H9 (cell line): ENCODE measurements at regions not wholly inside any gene's neighbourhood (a gene's known extent, or its start where the extent isn't known, plus 50 kb on each side); places are given as distances from the start of the nearest gene placed in this dataset.

Source experiments
- DNase-seq: peaks from one replicate; pipeline ENCODE4 v3.0.0-alpha.2; 2017
- H2AFZ ChIP-seq: one replicate; pipeline ENCODE4 v1.6.1; 2013; ENCODE audit warnings: mild to moderate bottlenecking, low read length, control low read depth, moderate library complexity
- H2AK5ac ChIP-seq: 2 replicates; pipeline ENCODE4 v1.6.1; 2013; ENCODE audit warnings: low read length, control low read depth, mixed read lengths; ENCODE audit not compliant: insufficient read length
- H2BK120ac ChIP-seq: one replicate; pipeline ENCODE4 v1.6.1; 2013; ENCODE audit warnings: low read depth, mild to moderate bottlenecking, low read length, control low read depth, inconsistent platforms; ENCODE audit not compliant: poor library complexity, severe bottlenecking
- H2BK12ac ChIP-seq: 2 replicates; pipeline ENCODE4 v1.6.1; 2013; ENCODE audit warnings: low read length, control low read depth, mixed read lengths, low read depth; ENCODE audit not compliant: insufficient read length
- H2BK15ac ChIP-seq: 2 replicates; pipeline ENCODE4 v1.6.1; 2013; ENCODE audit warnings: low read depth, low read length, control low read depth
- H2BK20ac ChIP-seq: one replicate; pipeline ENCODE4 v1.6.1; 2013; ENCODE audit warnings: low read depth, mild to moderate bottlenecking, low read length, control low read depth, inconsistent platforms; ENCODE audit not compliant: poor library complexity, severe bottlenecking
- H2BK5ac ChIP-seq: 2 replicates; pipeline ENCODE4 v1.6.1; 2013; ENCODE audit warnings: low read length, control low read depth, mixed read lengths; ENCODE audit not compliant: insufficient read length
- H3K14ac ChIP-seq: 2 replicates; pipeline ENCODE4 v1.6.1; 2013; ENCODE audit warnings: low read length, control low read depth; ENCODE audit not compliant: insufficient read depth
- H3K18ac ChIP-seq: 2 replicates; pipeline ENCODE4 v1.6.1; 2013; ENCODE audit warnings: low read depth, mild to moderate bottlenecking, mixed read lengths, low read length, control low read depth; ENCODE audit not compliant: insufficient read length
- H3K23ac ChIP-seq: 2 replicates; pipeline ENCODE4 v1.6.1; 2013; ENCODE audit warnings: low read length, control low read depth, mixed read lengths, low read depth; ENCODE audit not compliant: insufficient read length
- H3K23me2 ChIP-seq: 2 replicates; pipeline ENCODE4 v1.6.1; 2013; ENCODE audit warnings: low read depth, mild to moderate bottlenecking, mixed read lengths, low read length, control low read depth; ENCODE audit not compliant: insufficient read length, poor library complexity, severe bottlenecking
- H3K27ac ChIP-seq: 2 replicates; pipeline ENCODE4 v1.5.1; 2013; ENCODE audit warnings: low read length, control low read depth, mixed read lengths, low read depth; ENCODE audit not compliant: insufficient read length
- H3K27me3 ChIP-seq: 2 replicates; pipeline ENCODE4 v1.6.1; 2013; ENCODE audit warnings: low read length, control low read depth, inconsistent platforms; ENCODE audit not compliant: insufficient read depth
- H3K4ac ChIP-seq: 2 replicates; pipeline ENCODE4 v1.6.1; 2013; ENCODE audit warnings: low read depth, mild to moderate bottlenecking, control low read depth, inconsistent platforms, low read length, moderate library complexity
- H3K4me1 ChIP-seq: 2 replicates; pipeline ENCODE4 v1.6.1; 2013; ENCODE audit warnings: low read length, control low read depth, inconsistent platforms; ENCODE audit not compliant: insufficient read depth
- H3K4me2 ChIP-seq: 2 replicates; pipeline ENCODE4 v1.6.1; 2013; ENCODE audit warnings: low read length, control low read depth, mixed read lengths; ENCODE audit not compliant: insufficient read length, insufficient read depth
- H3K56ac ChIP-seq: 2 replicates; pipeline ENCODE4 v1.6.1; 2013; ENCODE audit warnings: low read depth, mild to moderate bottlenecking, mixed read lengths, low read length, control low read depth; ENCODE audit not compliant: insufficient read length
- H3K79me1 ChIP-seq: 2 replicates; pipeline ENCODE4 v1.6.1; 2013; ENCODE audit warnings: low read depth, mild to moderate bottlenecking, moderate library complexity, low read length, control low read depth, inconsistent platforms; ENCODE audit not compliant: insufficient read depth, poor library complexity, severe bottlenecking
- H3K79me2 ChIP-seq: 2 replicates; pipeline ENCODE4 v1.6.1; 2013; ENCODE audit warnings: low read length, control low read depth, inconsistent platforms; ENCODE audit not compliant: insufficient read depth
- H3K9ac ChIP-seq: 2 replicates; pipeline ENCODE4 v1.6.1; 2013; ENCODE audit warnings: low read length, control low read depth, mixed read lengths; ENCODE audit not compliant: insufficient read length; ENCODE audit errors: extremely low read depth
- H3K9me3 ChIP-seq: one replicate; pipeline ENCODE4 v1.6.1; 2013; ENCODE audit warnings: low read depth, low read length, inconsistent platforms; ENCODE audit not compliant: control insufficient read depth
- H3T11ph ChIP-seq: one replicate; pipeline ENCODE4 v1.6.1; 2013; ENCODE audit warnings: mild to moderate bottlenecking, low read length, control low read depth, inconsistent platforms
- H4K20me1 ChIP-seq: one replicate; pipeline ENCODE4 v1.6.1; 2013; ENCODE audit not compliant: control insufficient read depth, insufficient read length, insufficient read depth
- H4K5ac ChIP-seq: 2 replicates; pipeline ENCODE4 v1.6.1; 2013; ENCODE audit warnings: low read depth, mild to moderate bottlenecking, mixed read lengths, low read length, control low read depth; ENCODE audit not compliant: insufficient read length
- H4K8ac ChIP-seq: replicated peaks from 2 replicates; pipeline ENCODE4 v1.6.1; 2013; ENCODE audit warnings: low read length, control low read depth, mixed read lengths, low read depth; ENCODE audit not compliant: insufficient read length
- H4K91ac ChIP-seq: 2 replicates; pipeline ENCODE4 v1.6.1; 2013; ENCODE audit warnings: low read depth, mild to moderate bottlenecking, moderate library complexity, mixed read lengths, low read length, control low read depth; ENCODE audit not compliant: insufficient read length
- H3K27ac Mint-ChIP-seq, 3 experiments: 2 replicates in 2 of 3; 3 replicates in 1 of 3; pipeline ENCODE4 v1.8.0; 2020 to 2021; ENCODE audit warnings: mixed read lengths in 3 of 3, mild to moderate bottlenecking in 1 of 3, moderate library complexity in 1 of 3
- H3K27me3 Mint-ChIP-seq: 2 replicates; pipeline ENCODE4 v1.8.0; 2021; ENCODE audit warnings: low read depth, mild to moderate bottlenecking, moderate library complexity, mixed read lengths
- H3K36me3 Mint-ChIP-seq, 3 experiments: 2 replicates in 2 of 3; 3 replicates in 1 of 3; pipeline ENCODE4 v1.8.0; 2020 to 2021; ENCODE audit warnings: low read depth in 3 of 3, mixed read lengths in 3 of 3; ENCODE audit not compliant: insufficient read depth in 1 of 3
- H3K4me1 Mint-ChIP-seq, 2 experiments: 2 replicates each; pipeline ENCODE4 v1.8.0; 2020; ENCODE audit warnings: mixed read lengths in 2 of 2
- H3K4me3 Mint-ChIP-seq, 2 experiments: 2 replicates in 1 of 2; 3 replicates in 1 of 2; pipeline ENCODE4 v1.8.0; 2020 to 2021; ENCODE audit warnings: mild to moderate bottlenecking in 2 of 2, mixed read lengths in 2 of 2, moderate library complexity in 1 of 2
- H3K9me3 Mint-ChIP-seq, 2 experiments: 2 replicates in 1 of 2; 3 replicates in 1 of 2; pipeline ENCODE4 v1.8.0; 2020; ENCODE audit warnings: mild to moderate bottlenecking in 2 of 2, mixed read lengths in 2 of 2, moderate library complexity in 1 of 2
- WGBS: extraction: QIAGEN DNeasy Blood & Tissue Kit; methylation state at CpG from one replicate; pipeline ENCODE4 v1.1.7; 2013; ENCODE audit warnings: missing lambda C conversion rate, low lambda C conversion rate, mixed read lengths; ENCODE audit not compliant: insufficient read length; ENCODE audit errors: extremely low coverage; 5-methylcytosine and 5-hydroxymethylcytosine counted together
- TF ChIP-seq, protein P1 (sequence below): fragments of 200-600 bp; sonication (generic); conservative IDR thresholded peaks from 3 replicates; pipeline ENCODE4 v1.8.0; 2021; ENCODE audit warnings: antibody characterized with exemption, mild to moderate bottlenecking

DNA sequence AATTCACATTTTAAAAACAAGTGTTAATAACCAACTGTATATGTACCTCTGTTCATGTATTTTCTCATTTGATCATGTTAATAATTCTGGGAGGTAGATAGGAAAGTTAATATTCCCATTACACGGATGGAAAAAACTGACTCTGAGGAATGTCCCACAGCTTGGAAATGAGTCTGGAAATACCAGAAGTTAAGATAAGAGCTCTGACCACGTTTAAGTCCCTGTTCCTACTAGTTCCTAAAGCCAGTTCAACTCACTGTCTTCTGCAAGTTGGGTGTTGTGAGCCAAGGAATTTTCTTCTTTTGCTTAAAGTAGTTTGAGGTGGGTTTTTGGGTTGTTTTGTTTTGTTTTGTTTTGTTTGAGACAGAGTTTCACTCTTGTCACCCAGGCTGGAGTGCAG lies 104.5 kb downstream of the TMEM30B start:
- TF ChIP-seq, protein P1, sequence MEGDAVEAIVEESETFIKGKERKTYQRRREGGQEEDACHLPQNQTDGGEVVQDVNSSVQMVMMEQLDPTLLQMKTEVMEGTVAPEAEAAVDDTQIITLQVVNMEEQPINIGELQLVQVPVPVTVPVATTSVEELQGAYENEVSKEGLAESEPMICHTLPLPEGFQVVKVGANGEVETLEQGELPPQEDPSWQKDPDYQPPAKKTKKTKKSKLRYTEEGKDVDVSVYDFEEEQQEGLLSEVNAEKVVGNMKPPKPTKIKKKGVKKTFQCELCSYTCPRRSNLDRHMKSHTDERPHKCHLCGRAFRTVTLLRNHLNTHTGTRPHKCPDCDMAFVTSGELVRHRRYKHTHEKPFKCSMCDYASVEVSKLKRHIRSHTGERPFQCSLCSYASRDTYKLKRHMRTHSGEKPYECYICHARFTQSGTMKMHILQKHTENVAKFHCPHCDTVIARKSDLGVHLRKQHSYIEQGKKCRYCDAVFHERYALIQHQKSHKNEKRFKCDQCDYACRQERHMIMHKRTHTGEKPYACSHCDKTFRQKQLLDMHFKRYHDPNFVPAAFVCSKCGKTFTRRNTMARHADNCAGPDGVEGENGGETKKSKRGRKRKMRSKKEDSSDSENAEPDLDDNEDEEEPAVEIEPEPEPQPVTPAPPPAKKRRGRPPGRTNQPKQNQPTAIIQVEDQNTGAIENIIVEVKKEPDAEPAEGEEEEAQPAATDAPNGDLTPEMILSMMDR, result no peak
- Mint-ChIP-seq H3K27me3 (no peaks in the 10 kb centered on the region; the same call in 1 of the 2 replicates), H3K4me3 (no peak overlapping the region; a peak in 1 of 5 replicates), H3K27ac (peak overlapping the region in 2 of 3 experiments; percentile 26 to 38; a peak in 2 of 7 replicates), H3K4me1 (peaks cover 28 to 42% of the 10 kb centered on the region in 2 experiments), H3K9me3 (peaks cover 9 to 12% of the 10 kb centered on the region in 2 experiments), H3K36me3 (peaks cover 0 to 12% (median 11%) of the 10 kb centered on the region in 3 experiments; a peak in 5 of 7 replicates)
- H2BK120ac ChIP-seq, result no peak overlapping the region
- H4K8ac ChIP-seq, result no peak overlapping the region
- no peak overlapping the region for H3K27ac ChIP-seq
- H3K18ac ChIP-seq, result no peak overlapping the region
- H3K4ac ChIP-seq, result no peak overlapping the region
- H3K23me2 ChIP-seq, result peaks cover 4% of the 10 kb centered on the region
- no peak overlapping the region for H3K4me2 ChIP-seq
- no peak overlapping the region for H2BK15ac ChIP-seq
- no peak overlapping the region for H3K23ac ChIP-seq
- no peak overlapping the region for H3K14ac ChIP-seq
- H3K4me1 ChIP-seq, result peaks cover 5% of the 10 kb centered on the region
- no peak overlapping the region for H2BK12ac ChIP-seq
- H4K5ac ChIP-seq, result no peak overlapping the region
- H3T11ph ChIP-seq, result no peak overlapping the region
- no peak for DNase-seq
- no peaks in the 10 kb centered on the region for H3K9me3 ChIP-seq
- H3K79me1 ChIP-seq, result no peaks in the 10 kb centered on the region
- no peaks in the 10 kb centered on the region for H4K20me1 ChIP-seq
- H3K56ac ChIP-seq, result no peak overlapping the region
- no peaks in the 10 kb centered on the region for H3K27me3 ChIP-seq
- no peak overlapping the region for H3K9ac ChIP-seq
- H2AK5ac ChIP-seq, result no peak overlapping the region
- no peak overlapping the region for H2BK5ac ChIP-seq
- H3K79me2 ChIP-seq, result no peaks in the 10 kb centered on the region
- no peak overlapping the region for H4K91ac ChIP-seq
- H2BK20ac ChIP-seq, result no peak overlapping the region
- no CpG with 5 or more reads among the region's 2 CpGs for WGBS
- no peak overlapping the region for H2AFZ ChIP-seq
